Choroid plexus epithelial cell (primary cell): ENCODE measurements at regions not wholly inside any gene's neighbourhood (a gene's known extent, or its start where the extent isn't known, plus 50 kb on each side); places are given as distances from the start of the nearest gene placed in this dataset.
"Not testable (repeated sequence)": the region's sequence is repeated elsewhere in the genome, so short reads cannot be mapped to it uniquely, and the experiment has no call there.

Experiments used
- DNase-seq: peaks from one replicate; pipeline ENCODE4 v3.0.0-alpha.2; 2010; ENCODE audit warnings: low read depth
- H3K4me3 ChIP-seq: 2 replicates; pipeline ENCODE4 v1.5.1; 2011; ENCODE audit warnings: low read depth, mild to moderate bottlenecking, control low read depth, low read length, moderate library complexity
- TF ChIP-seq, protein P1 (sequence below): conservative IDR thresholded peaks from 2 replicates; pipeline ENCODE4 v1.5.1; 2011; ENCODE audit warnings: low read depth, mild to moderate bottlenecking, control low read depth, inconsistent platforms, low read length, moderate library complexity

DNA sequence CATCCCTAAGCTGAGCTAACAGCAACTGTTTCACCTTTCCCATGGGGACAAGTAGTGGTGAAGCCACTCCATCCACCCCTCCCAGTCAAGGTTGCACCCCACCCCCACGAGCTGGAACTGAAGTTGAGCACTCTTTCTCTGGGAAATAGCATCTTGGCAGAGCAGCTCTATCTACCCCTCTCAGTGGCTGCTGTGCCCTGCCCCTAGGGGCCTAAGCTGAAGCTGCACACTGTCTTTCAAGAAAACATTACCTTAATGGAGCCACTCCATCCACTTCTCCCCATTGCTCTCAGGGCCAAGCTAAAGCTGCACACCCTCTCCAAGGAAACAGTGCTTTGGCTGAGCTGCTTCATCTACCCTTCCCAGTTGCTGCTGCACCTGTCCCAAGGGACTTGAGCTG lies 170.6 kb upstream of the CCDC196 start:
- TF ChIP-seq, protein P1, sequence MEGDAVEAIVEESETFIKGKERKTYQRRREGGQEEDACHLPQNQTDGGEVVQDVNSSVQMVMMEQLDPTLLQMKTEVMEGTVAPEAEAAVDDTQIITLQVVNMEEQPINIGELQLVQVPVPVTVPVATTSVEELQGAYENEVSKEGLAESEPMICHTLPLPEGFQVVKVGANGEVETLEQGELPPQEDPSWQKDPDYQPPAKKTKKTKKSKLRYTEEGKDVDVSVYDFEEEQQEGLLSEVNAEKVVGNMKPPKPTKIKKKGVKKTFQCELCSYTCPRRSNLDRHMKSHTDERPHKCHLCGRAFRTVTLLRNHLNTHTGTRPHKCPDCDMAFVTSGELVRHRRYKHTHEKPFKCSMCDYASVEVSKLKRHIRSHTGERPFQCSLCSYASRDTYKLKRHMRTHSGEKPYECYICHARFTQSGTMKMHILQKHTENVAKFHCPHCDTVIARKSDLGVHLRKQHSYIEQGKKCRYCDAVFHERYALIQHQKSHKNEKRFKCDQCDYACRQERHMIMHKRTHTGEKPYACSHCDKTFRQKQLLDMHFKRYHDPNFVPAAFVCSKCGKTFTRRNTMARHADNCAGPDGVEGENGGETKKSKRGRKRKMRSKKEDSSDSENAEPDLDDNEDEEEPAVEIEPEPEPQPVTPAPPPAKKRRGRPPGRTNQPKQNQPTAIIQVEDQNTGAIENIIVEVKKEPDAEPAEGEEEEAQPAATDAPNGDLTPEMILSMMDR, result no peak
- H3K4me3 ChIP-seq, result no peak overlapping the region
- DNase-seq, result no peak

DNA sequence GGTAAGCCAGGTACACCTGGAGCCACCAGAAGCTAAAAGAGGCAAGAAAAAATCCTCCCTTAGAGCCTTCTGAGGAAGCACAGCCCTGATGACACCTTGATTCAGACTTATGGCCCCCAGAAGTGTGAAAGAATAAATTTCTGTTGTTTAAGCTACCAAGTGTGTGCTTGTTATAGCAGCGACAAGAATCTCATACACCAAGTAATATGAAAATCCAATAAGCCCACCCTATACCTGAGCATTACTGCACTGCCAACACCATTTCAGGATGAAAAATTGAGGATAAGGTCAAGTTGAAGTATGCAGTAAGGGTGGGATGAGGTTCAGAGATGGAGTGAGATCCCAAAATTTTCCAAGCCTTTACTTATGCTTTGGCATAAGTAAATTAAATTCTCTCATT lies 163.6 kb upstream of the CCDC196 start:
- TF ChIP-seq, protein P1, result no peak
- DNase-seq, result no peak
- no peak overlapping the region for H3K4me3 ChIP-seq

DNA sequence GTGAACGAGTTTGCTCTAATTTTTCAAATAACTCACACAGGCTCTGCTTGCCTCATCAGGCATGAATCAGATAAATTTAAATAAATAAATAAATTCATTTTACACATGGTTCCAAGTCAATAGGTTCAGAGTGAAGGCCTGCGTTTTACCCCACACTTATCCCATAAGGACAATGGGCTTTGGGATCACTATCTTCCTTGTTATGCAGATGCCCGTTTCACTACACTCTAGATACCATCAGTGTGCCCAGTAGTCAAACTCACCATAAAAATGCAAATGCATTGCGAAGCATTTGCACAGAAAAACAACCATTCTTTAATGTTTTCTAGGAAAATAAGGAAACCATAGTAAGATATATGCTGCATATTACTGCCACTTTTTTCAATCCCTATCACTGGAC lies 155.9 kb upstream of the CCDC196 start:
- DNase-seq, result no peak
- TF ChIP-seq, protein P1, result no peak
- no peak overlapping the region for H3K4me3 ChIP-seq

DNA sequence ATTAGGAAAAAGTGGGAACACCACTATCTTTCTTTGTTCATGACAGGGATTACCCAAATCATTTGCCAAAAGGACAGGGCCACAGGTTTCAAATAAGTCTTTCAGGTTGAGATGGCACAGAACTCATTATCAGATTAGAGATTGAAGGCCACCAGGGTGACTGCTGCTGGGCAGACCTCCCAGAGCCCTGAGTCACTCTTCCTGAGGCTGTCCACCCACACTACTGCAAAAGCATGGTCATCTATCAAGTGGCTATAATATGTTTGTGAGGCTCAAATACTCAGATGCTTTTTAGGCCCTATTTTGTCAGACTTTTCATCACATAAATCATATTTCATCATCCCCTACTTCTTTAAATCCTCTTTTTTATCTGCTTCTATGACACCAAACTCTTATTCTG lies 155.3 kb upstream of the CCDC196 start:
- no peak for DNase-seq
- no peak overlapping the region for H3K4me3 ChIP-seq

DNA sequence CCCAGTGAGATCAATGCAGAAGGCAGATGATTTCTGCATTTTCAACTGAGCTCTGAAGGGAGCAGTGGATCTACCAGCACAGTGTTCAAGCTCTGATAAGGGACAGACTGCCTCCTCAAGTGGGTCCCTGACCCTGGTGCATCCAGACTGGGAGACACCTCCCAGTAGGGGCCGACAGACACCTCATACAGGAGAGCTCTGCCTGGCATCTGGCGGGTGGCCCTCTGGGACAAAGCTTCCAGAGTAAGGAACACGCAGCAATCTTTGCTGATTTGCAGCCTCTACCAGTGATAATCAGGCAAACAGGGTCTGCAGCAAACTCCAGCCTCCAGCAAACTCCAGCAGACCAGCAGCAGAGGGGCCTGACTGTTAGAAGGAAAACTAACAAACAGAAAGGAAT lies 152.9 kb upstream of the CCDC196 start:
- DNase-seq, H3K4me3 ChIP-seq: not testable (repeated sequence)

More for the DNA sequence above, 155.3 kb upstream of the CCDC196 start:
- TF ChIP-seq, protein P1, result no peak

DNA sequence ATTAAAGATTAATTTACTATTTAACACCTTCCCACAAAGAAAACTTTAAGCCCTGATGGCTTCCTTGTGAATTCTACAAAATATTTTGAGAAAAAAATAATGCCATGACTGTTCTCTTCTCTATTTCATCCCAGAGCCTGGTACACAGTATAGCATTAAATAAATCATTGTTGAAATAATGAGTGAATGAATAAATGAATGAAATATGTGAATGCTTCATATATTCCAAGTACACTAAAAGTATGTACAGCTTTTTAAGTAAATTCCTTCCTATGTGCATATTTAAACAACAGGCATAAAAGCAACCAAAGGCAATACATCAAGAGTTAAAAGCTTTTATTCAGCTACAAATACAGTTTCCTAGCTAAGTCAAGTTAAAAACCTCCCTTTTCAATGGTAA lies 144.9 kb upstream of the CCDC196 start:
- DNase-seq, result no peak
- TF ChIP-seq, protein P1, result no peak
- H3K4me3 ChIP-seq, result no peak overlapping the region

DNA sequence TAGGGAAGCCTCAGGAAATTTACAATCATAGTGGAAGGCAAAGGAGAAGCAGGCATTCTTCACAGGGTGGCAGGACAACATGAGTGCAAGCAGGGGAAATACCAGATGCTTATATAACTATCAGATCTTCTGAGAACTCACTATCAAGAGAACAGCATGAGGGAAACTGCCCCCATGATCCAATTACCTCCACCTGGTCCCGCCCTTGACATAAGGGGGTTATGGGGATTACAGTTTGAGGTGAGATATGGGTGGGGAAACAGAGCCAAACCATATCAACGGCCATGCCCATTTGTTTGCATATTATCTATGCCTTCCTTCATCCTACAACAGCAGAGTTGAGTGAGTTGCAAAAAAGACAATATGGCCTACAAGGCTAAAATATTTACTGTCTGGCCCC lies 140.2 kb upstream of the CCDC196 start:
- H3K4me3 ChIP-seq, result no peak overlapping the region
- TF ChIP-seq, protein P1, result no peak
- DNase-seq, result no peak

DNA sequence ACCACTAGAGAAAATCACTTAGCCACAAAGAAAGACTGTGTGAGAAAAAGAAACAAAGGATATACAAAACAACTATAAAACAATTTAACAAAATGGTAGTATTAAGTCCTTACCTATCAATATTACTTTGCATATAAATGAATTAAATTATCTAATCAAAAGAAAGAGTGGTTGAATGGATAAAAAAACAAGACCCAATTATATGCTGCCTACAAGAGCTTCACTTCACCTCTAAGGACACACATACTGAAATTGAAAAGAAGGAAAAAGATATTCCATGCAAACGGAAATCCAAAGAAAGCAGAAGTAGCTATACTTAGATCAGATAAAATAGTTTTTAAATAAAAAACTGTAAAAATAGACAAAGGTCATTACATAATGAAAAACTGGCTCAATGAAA lies 134.9 kb upstream of the CCDC196 start:
- no peak overlapping the region for H3K4me3 ChIP-seq
- no peak for DNase-seq
- TF ChIP-seq, protein P1, result no peak
